PC-3 (cell line): ENCODE measurements at regions not wholly inside any gene's neighbourhood (a gene's known extent, or its start where the extent isn't known, plus 50 kb on each side); places are given as distances from the start of the nearest gene placed in this dataset.

ENCODE experiments used
- EZH2 ChIP-seq: fragments of 300-600 bp; sonication (generic); IDR thresholded peaks from one replicate; pipeline ENCODE4 v1.6.1; 2017; ENCODE audit warnings: antibody characterized with exemption, mild to moderate bottlenecking, low read length; ENCODE audit not compliant: unreplicated experiment
- EZH2phosphoT487 ChIP-seq: fragments of 300-600 bp; sonication (generic); IDR thresholded peaks from 2 replicates; pipeline ENCODE4 v1.6.1; 2018; ENCODE audit warnings: mild to moderate bottlenecking, antibody characterized with exemption, low read length, borderline replicate concordance
- TF ChIP-seq, protein P1 (sequence below): fragments of 300-600 bp; sonication (generic); conservative IDR thresholded peaks from 2 replicates; pipeline ENCODE4 v1.5.1; 2017; ENCODE audit warnings: antibody characterized with exemption, low read depth, mild to moderate bottlenecking, low read length

GRCh38 chr20:11054266-11054993 lies 380.6 kb upstream of the JAG1 start:
- TF ChIP-seq, protein P1, sequence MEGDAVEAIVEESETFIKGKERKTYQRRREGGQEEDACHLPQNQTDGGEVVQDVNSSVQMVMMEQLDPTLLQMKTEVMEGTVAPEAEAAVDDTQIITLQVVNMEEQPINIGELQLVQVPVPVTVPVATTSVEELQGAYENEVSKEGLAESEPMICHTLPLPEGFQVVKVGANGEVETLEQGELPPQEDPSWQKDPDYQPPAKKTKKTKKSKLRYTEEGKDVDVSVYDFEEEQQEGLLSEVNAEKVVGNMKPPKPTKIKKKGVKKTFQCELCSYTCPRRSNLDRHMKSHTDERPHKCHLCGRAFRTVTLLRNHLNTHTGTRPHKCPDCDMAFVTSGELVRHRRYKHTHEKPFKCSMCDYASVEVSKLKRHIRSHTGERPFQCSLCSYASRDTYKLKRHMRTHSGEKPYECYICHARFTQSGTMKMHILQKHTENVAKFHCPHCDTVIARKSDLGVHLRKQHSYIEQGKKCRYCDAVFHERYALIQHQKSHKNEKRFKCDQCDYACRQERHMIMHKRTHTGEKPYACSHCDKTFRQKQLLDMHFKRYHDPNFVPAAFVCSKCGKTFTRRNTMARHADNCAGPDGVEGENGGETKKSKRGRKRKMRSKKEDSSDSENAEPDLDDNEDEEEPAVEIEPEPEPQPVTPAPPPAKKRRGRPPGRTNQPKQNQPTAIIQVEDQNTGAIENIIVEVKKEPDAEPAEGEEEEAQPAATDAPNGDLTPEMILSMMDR, result no peak
- no peak for TF ChIP-seq EZH2
- TF ChIP-seq EZH2phosphoT487, result no peak
